PC-9 (cell line): ENCODE measurements at regions not wholly inside any gene's neighbourhood (a gene's known extent, or its start where the extent isn't known, plus 50 kb on each side); places are given as distances from the start of the nearest gene placed in this dataset.

Experiments
- BruUV-seq: library from RNA; stranded (reverse); fragments of 400-500 nt; replicated peaks from 2 replicates; lab custom pipeline; 2021; lab: Mats Ljungman, UMichigan
- CTCF ChIA-PET: fragments of 300-600 bp; sonication (Branson Sonifier 250); formaldehyde crosslinking; loops from one replicate; lab custom pipeline; 2022; ENCODE audit warnings: antibody characterized with exemption; lab: Charles Lee
- POLR2A ChIA-PET: fragments of 300-600 bp; sonication (Branson Sonifier 250); formaldehyde crosslinking; loops from one replicate; lab custom pipeline; 2022; ENCODE audit warnings: antibody characterized with exemption; ENCODE audit not compliant: unreplicated experiment; lab: Charles Lee
- DNase-seq, 2 experiments: peaks; one replicate each; pipeline versions ENCODE4 v3.0.0 to v3.0.0-alpha.2; 2015 to 2022; ENCODE audit warnings: mixed read lengths in 1 of 2
- H2AFZ ChIP-seq: fragments of 200-600 bp; sonication (generic); 2 replicates; pipeline ENCODE4 v1.8.1; 2017; ENCODE audit warnings: antibody characterized with exemption
- H3F3A ChIP-seq: fragments of 200-600 bp; sonication (generic); 2 replicates; pipeline ENCODE4 v1.8.1; 2017; ENCODE audit warnings: antibody characterized with exemption, mild to moderate bottlenecking, low read depth; ENCODE audit not compliant: insufficient read depth
- H3K27ac ChIP-seq: fragments of 200-600 bp; sonication (generic); 2 replicates; pipeline ENCODE4 v1.6.1; 2016; ENCODE audit warnings: mixed run types
- H3K27me3 ChIP-seq: fragments of 200-600 bp; sonication (generic); 2 replicates; pipeline ENCODE4 v1.6.1; 2016; ENCODE audit warnings: low read depth, mixed run types; ENCODE audit not compliant: insufficient read depth
- H3K36me3 ChIP-seq: fragments of 200-600 bp; sonication (generic); 2 replicates; pipeline ENCODE4 v1.6.1; 2016; ENCODE audit warnings: low read depth, mixed run types
- H3K4me1 ChIP-seq: fragments of 200-600 bp; sonication (generic); replicated peaks from 2 replicates; pipeline ENCODE4 v1.6.1; 2016; ENCODE audit warnings: mixed run types; ENCODE audit not compliant: insufficient read depth
- H3K4me2 ChIP-seq: fragments of 200-600 bp; sonication (generic); 2 replicates; pipeline ENCODE4 v1.6.1; 2017; ENCODE audit warnings: mixed run types
- H3K4me3 ChIP-seq: fragments of 200-600 bp; sonication (generic); 2 replicates; pipeline ENCODE4 v1.6.1; 2016; ENCODE audit warnings: mixed run types
- H3K79me2 ChIP-seq: fragments of 200-600 bp; sonication (generic); 2 replicates; pipeline ENCODE4 v1.6.1; 2017; ENCODE audit warnings: low read depth, mixed run types
- H3K9me2 ChIP-seq: fragments of 200-600 bp; sonication (generic); 2 replicates; pipeline ENCODE4 v1.8.1; 2017; ENCODE audit warnings: mild to moderate bottlenecking; ENCODE audit not compliant: insufficient read depth
- H3K9me3 ChIP-seq: fragments of 200-600 bp; sonication (generic); 2 replicates; pipeline ENCODE4 v1.8.1; 2016; ENCODE audit warnings: low read depth; ENCODE audit not compliant: insufficient read depth
- H4K20me1 ChIP-seq: fragments of 200-600 bp; sonication (generic); 2 replicates; pipeline ENCODE4 v1.8.1; 2017; ENCODE audit not compliant: insufficient read depth
- CTCF ChIP-seq: fragments of 200-600 bp; sonication (generic); conservative IDR thresholded peaks from 2 replicates; pipeline ENCODE4 v1.6.1; 2017; ENCODE audit warnings: mixed run types, antibody characterized with exemption, mild to moderate bottlenecking, moderate library complexity
- EZH2 ChIP-seq: fragments of 200-600 bp; sonication (generic); IDR thresholded peaks from 2 replicates; pipeline ENCODE4 v1.8.0; 2017; ENCODE audit warnings: antibody characterized with exemption, low read depth
- intact Hi-C: fragments of 100-400 bp; cut with micrococcal nuclease; formaldehyde crosslinking; loops from one replicate; pipeline ENCODE4 v1.10.0; 2022; ENCODE audit not compliant: unreplicated experiment

GRCh38 chr2:120677221-120677620 lies 58.4 kb upstream of the GLI2 start:
- BruUV-seq: no TSS peak
- Histone ChIP-seq H3K79me2 (no peaks in the 10 kb centered on the region), H3K36me3 (no peaks in the 10 kb centered on the region), H3K9me2 (no peaks in the 10 kb centered on the region), H3K4me3 (no peak overlapping the region), H3K9me3 (no peaks in the 10 kb centered on the region), H4K20me1 (no peaks in the 10 kb centered on the region; the same call in 1 of the 2 replicates), H3K27me3 (0 out of 2 replicates have a peak, but pooled peaks cover 6% of the 10 kb centered on the region), H3K4me1 (no peaks in the 10 kb centered on the region), H3K27ac (no peak overlapping the region), H3K4me2 (no peak overlapping the region), H3F3A (peaks cover 4% of the 10 kb centered on the region; the same call in 1 of the 2 replicates), H2AFZ (no peak overlapping the region)
- POLR2A ChIA-PET: interaction anchor here (0.6 kb wide), 1 partner anchor 436 kb away, joined by 4 read pairs; no protein-coding TSS in a partner anchor
- no peak for DNase-seq
- CTCF ChIA-PET: interaction anchor here (0.5 to 0.7 kb wide), 3 partner anchors 67 to 389 kb away, joined by 3 read pairs; no protein-coding TSS in a partner anchor
- TF ChIP-seq CTCF: no peak
- no peak for TF ChIP-seq EZH2
- intact Hi-C loops: loop anchor here (5.0 kb wide), 2 partner anchors 235 to 440 kb away; no protein-coding TSS in a partner anchor

- Histone ChIP-seq H4K20me1 (no peaks in the 10 kb centered on the region; the same call in 1 of the 2 replicates), H3K36me3 (no peaks in the 10 kb centered on the region), H3K4me2 (no peak overlapping the region), H3K4me3 (no peak overlapping the region), H3F3A (peaks cover 4% of the 10 kb centered on the region; the same call in 1 of the 2 replicates), H3K9me2 (no peaks in the 10 kb centered on the region), H2AFZ (no peak overlapping the region), H3K9me3 (no peaks in the 10 kb centered on the region), H3K27ac (no peak overlapping the region), H3K79me2 (no peaks in the 10 kb centered on the region), H3K4me1 (no peaks in the 10 kb centered on the region), H3K27me3 (0 out of 2 replicates have a peak, but pooled peaks cover 6% of the 10 kb centered on the region)
- CTCF ChIA-PET: interaction anchor here (0.6 to 1.0 kb wide), 4 partner anchors 334 to 422 kb away, joined by 3 to 5 read pairs (median 3); no protein-coding TSS in a partner anchor
- TF ChIP-seq EZH2 (no peak), CTCF (no peak)
- DNase-seq: no peak
- no TSS peak for BruUV-seq
- intact Hi-C loops: loop anchor here (5.0 kb wide), 2 partner anchors 235 to 440 kb away; no protein-coding TSS in a partner anchor
- POLR2A ChIA-PET: interaction anchor here (0.6 kb wide), 1 partner anchor 437 kb away, joined by 4 read pairs; no protein-coding TSS in a partner anchor
These were observed 57.9 kb upstream of the GLI2 start for GRCh38 chr2:120677696-120678247.

- Histone ChIP-seq H3K9me3 (no peaks in the 10 kb centered on the region), H3K27ac (no peak overlapping the region), H3K4me1 (no peaks in the 10 kb centered on the region), H3K4me2 (no peak overlapping the region), H4K20me1 (no peaks in the 10 kb centered on the region; the same call in 1 of the 2 replicates), H3K9me2 (no peaks in the 10 kb centered on the region), H2AFZ (no peak overlapping the region), H3K79me2 (no peaks in the 10 kb centered on the region), H3K4me3 (no peak overlapping the region), H3K36me3 (no peaks in the 10 kb centered on the region), H3K27me3 (0 out of 2 replicates have a peak, but pooled peaks cover 6% of the 10 kb centered on the region), H3F3A (peaks cover 4% of the 10 kb centered on the region; the same call in 1 of the 2 replicates)
- CTCF ChIA-PET: interaction anchor here (0.6 to 1.0 kb wide), 4 partner anchors 335 to 423 kb away, joined by 3 to 5 read pairs (median 3); no protein-coding TSS in a partner anchor
- POLR2A ChIA-PET: no interaction called here
- intact Hi-C loops: loop anchor here (5.0 kb wide), 2 partner anchors 236 to 441 kb away; no protein-coding TSS in a partner anchor
- no peak for DNase-seq
- TF ChIP-seq EZH2 (no peak), CTCF (no peak)
- BruUV-seq: no TSS peak
These were observed 57.4 kb upstream of the GLI2 start for GRCh38 chr2:120678251-120678650.
